GM19452 (cell line): ENCODE measurements at regions not wholly inside any gene's neighbourhood (a gene's known extent, or its start where the extent isn't known, plus 50 kb on each side); places are given as distances from the start of the nearest gene placed in this dataset.

Experiments used
- ATAC-seq: cut with Tn5 transposase; IDR thresholded peaks from one replicate; pipeline ENCODE4 v1.9.1; 2021; ENCODE audit not compliant: unreplicated experiment

DNA sequence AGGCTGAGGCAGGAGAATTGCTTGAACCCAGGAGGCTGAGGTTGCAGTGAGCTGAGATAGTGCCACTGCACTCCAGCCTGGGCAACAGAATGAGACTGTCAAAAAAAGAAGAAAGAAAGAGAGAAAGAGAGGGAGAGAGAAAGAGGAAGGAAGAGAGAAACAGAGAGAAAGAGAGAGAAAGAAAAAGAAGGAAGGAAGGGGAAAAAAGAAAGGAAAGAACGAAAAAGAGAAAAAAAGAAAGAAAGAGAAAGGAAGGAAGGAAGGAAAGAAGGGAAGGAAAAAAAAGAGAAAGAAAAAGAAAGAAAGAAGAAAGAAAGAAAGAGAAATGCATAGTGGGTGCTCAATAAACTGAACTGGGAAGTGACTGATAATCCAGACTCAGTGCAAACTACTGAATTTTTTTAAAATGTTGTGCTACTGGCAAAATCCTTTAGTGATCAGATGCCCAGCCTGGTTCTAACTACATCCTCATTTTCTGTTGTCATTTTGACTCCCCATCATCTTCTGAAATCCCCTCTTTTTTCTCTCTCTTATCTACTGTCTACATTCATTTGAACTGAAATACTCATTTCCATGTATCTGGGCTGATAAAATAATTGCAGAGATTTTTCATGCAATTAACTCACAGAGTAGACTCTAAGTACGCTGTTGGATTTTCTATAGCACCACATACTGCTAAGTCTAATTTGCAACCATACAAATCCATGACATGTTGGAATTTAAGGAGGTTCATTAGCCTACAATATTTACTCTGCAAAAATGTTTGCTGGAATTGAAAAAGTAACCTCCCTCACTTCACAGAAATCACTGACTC is 85.3 kb upstream of the HIVEP1 start:
- no peak for ATAC-seq

GRCh38 chr6:11925805-11926204 is 86.3 kb upstream of the HIVEP1 start:
- no peak for ATAC-seq

- no peak for ATAC-seq
These were observed 88.5 kb upstream of the HIVEP1 start for GRCh38 chr6:11923621-11924020.

- ATAC-seq, result no peak
These were observed 89.2 kb upstream of the HIVEP1 start for GRCh38 chr6:11922901-11923300.

GRCh38 chr6:11921751-11922150 is 90.4 kb upstream of the HIVEP1 start:
- no peak for ATAC-seq

GRCh38 chr6:11921017-11921438 is 91.1 kb upstream of the HIVEP1 start:
- ATAC-seq, result no peak

- ATAC-seq, result no peak
These were observed 91.5 kb upstream of the HIVEP1 start for GRCh38 chr6:11920566-11920965.

DNA sequence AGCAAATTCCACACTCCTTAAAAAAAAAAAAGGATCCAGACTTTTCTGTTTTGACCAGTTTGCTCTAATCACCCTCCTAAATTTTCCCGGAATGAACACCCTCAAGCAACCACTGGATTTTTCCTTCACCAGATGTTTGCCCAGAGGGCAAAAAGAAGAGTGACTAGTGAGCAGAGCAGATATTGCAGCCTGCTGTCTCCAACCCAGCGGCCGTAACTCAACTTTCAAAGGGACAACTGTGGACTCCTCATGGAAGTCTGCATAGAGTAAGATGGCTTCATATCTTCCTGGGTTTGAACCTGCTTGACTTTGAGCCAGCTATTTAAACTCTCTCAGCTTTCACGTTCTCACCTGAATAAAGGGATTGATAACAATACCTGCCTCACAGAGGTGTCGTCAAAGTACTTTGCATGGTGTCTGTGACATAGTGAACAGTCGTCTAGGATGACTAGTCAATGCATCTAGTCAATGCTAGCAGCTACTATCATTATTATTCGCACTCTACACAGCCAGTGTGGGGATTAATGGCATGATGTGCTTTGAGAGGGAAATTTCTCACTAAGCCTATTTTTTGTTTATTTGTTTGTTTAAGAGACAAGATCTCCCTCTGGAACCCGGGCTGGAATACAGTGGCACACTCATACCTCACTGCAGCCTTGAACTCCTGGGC is 92.2 kb upstream of the HIVEP1 start:
- ATAC-seq, result no peak

DNA sequence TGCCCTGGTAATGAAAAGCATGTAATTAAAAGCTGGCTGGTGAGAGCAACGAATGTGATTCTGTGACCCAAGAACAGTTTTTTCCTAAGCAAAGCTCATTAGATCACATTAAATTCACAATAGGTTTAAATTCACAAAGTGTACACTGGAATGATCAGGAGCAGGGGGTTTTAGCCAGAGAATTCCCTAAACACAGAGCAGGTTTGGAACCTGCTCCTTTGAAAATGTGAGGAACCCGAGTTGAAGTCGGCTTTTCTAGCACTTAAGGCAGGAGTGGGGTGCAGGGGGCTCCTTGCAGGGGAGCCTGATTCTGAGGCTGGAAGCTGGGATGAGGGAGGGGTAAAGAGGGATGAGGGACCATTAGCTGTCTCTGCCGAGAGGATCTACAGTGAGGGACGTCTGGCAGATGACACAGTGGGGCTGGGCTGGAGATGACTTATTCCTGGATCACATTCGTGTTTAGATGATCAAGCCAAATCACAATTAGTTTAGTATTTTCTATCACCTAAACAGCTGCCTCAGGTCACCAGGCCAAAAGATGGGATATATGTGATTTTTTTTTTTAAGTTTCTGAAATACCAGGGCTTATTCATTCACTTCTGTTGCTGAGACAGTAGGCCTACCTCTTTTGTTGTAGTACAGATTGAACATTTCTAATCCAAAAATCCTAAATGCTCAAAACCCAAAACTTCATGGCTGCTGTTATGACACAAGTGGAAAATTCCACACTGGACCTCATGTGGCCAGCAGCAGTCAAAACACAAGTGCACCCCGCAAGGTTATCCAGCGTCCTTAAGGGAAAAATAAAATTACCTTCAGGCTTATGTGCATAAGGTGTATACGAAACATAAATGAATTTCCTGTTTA is 93.1 kb upstream of the HIVEP1 start:
- ATAC-seq, result no peak

DNA sequence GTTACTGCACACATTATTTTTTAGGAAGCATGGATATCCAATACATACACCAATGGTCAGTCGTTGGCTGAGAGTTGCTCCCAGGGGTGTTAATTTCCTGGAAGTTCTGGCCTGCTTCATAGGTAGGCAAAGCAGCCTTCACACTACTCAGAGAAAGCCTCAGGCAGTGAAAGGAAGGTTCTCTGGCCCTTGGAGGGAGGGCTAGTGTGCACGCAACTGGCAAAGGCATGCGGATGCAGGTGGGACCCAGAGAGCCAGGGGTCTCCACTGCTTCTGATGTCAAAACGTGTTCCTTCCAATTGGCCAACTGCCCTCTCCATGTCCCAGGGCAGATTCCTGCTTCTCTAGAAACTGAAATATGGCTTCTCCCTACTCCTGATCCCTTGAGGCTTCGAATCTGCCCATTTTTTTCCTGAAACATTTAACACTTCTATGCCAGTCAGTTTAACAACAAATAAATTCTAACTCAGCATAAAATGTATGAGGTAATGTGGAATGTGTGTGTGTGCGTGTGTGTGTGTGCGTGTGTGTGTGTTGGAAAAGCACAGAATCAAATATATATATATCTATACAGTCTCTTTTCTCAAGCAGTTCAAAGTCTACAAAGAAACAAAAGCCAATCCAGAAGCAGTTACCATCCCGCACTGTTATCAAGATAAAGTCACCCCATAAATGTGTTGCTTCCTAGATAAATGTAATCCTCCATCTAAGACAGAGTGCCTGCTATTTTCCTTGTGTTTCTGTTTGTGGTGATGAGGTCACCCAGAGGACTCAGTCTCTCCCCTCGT is 94.0 kb upstream of the HIVEP1 start:
- no peak for ATAC-seq

GRCh38 chr6:11912420-11912819 is 99.7 kb upstream of the HIVEP1 start:
- ATAC-seq, result no peak

DNA sequence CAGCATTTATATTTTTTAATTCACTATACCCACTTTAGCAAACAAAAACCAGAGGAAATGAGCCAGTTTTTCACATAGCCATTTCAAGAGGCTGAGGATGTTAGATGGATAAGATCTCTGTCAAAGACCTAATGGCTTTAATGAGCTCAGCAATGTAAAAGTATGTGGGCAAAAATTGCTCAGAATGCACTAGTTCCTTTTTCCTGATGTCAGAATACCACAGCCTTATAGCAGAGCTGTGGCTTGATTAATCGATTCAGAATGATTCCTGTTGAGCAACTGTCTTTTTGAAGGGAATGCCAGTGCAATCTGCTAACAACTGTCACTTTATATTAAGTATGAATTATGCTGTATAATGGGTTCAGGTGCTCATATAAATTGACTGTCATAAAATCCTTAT is 100.6 kb upstream of the HIVEP1 start:
- ATAC-seq, result no peak

DNA sequence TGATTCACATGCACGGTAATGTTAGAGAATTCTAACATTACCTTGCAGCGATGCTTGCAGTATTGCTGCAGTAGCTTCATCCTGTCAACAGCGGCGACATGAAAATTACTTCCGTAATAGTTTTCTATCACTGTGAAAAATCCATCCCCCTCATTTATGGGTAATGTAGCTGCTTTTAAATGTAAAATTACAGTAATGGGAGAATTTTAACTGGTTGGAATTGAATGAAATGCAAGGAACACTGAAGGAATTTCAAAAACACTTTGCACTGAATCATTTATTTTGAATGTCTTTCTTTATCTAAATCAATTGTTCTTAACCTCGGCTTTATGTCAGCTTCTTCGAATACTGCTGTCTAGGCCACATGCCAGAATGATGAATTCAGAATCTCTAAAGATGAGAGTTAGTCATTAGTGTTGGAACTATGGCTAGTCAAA is 102.4 kb upstream of the HIVEP1 start:
- no peak for ATAC-seq

- no peak for ATAC-seq
These were observed 103.5 kb upstream of the HIVEP1 start for GRCh38 chr6:11908436-11909105.

DNA sequence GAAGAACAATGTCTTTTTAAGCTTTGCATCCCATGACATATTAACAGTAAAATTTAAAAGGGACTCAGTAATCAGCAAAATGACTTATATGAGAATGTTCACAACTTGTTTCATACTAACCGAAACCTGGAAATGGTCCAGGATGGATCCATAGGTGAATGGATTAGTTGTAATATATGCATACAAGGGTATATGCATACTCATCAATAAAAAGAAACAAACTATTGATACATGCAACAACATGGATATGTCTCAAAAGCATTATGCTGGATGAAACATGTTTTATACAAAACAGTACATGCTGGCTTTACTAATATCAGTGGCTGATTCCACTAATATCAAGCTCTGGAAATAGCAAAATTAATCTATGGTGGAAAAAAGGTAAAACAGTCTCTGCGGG is 108.5 kb upstream of the HIVEP1 start:
- ATAC-seq, result no peak

GRCh38 chr6:11902527-11902926 is 109.6 kb upstream of the HIVEP1 start:
- no peak for ATAC-seq

GRCh38 chr6:11900662-11901598 is 111.2 kb upstream of the HIVEP1 start:
- ATAC-seq, result no peak

DNA sequence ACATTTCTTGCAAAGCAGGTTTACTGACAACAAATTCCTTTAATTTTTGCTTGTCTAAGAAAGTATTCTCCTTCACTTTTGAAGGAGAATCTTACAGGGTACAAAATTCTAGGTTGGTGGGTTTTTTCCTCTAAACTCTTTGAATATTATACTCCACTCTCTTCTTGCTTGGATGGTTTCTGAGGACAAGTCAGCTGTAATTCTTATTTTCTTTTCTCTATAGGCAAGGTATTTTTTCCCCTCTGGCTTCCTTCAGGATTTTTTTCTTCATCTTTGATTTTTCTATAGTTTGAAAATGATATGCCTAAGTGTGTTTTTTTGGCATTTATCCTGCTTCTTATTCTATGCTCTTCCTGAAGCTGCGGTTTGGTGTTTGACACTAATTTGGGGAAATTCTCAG is 112.5 kb upstream of the HIVEP1 start:
- ATAC-seq, result no peak

- ATAC-seq, result no peak
These were observed 115.6 kb upstream of the ADTRP start for GRCh38 chr6:11894212-11894611.
